ENCODE measurements at regions not wholly inside any gene's neighbourhood (a gene's known extent, or its start where the extent isn't known, plus 50 kb on each side); places are given as distances from the start of the nearest gene placed in this dataset.
"Not testable (repeated sequence)": the region's sequence is repeated elsewhere in the genome, so short reads cannot be mapped to it uniquely, and the experiment has no call there.

DNA sequence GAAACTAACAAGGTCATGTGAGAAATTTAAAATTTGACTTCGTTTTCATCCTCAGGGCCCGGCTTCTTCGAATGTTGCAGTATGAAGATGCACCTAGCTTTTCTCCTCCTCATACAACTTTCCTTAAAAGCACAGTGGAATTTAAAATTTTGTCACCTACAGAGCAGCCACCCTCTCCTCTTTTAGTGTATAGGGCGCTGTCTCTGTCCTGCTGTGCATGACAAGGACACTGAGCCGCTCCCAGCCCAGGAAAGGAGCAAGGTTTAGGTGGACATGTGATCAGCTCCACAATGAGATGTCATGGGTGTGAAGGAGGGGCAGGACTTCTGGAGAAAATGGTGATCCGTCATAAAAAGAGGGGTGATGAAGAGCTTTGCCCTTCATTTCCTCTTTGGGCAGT, 1185.4 kb downstream of the RPIA start:
- DNase-seq, result not testable (repeated sequence)

DNA sequence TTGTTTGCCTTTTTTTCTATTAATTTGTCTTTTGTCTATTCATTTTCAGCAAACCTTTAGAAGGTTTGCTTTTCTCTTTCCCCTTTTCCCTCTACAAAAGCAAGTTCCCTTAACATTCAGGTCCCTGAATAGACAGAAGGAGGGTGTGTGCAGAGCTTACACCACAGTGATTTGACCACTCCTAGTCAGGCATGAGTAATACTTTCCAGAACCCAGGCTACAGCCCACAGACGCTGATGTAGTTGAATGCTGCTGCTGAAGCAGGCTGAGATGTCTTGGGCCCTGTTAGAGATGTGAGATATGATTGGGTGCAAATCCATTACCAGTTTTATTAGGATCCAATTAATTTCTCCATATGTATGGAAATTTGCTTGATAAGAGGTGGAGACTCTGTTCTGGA, 1191.4 kb downstream of the RPIA start:
- not testable (repeated sequence) for DNase-seq

DNA sequence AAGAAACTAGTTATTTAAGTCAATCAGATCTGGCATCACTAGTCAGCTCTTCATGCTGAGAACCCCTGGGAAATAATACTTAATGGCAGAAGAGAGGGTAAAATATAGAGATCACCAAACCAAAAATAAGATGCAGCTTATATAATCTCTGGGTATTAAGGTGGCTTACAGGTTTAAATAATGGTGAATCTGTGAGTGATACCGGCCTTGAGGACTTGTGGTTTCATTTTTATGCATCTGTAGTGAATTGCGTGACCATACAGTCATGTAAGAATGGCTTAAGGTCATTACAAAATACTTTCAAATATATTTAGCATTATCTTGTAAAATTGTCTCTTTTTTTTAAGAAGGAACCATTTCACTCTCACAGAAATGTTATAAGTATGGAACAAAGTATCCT, 1192.2 kb downstream of the RPIA start:
- DNase-seq, result not testable (repeated sequence)

DNA sequence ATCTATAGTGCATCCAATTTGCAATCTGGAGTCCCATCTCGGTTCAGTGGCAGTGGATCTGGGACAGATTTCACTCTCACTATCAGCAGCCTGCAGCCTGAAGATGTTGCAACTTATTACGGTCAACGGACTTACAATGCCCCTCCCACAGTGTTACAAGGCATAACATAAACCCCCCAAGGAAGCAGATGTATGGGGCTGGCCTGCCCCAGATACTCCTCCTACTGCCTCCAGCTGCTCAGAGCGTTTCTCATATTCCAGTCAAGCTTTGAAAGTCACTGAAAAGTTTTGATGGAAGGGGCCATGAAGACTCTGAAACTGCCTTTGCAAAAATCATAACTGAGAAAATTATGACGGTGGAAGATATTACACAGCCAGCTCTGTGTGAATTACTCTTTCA, 1193.6 kb downstream of the RPIA start:
- not testable (repeated sequence) for DNase-seq

DNA sequence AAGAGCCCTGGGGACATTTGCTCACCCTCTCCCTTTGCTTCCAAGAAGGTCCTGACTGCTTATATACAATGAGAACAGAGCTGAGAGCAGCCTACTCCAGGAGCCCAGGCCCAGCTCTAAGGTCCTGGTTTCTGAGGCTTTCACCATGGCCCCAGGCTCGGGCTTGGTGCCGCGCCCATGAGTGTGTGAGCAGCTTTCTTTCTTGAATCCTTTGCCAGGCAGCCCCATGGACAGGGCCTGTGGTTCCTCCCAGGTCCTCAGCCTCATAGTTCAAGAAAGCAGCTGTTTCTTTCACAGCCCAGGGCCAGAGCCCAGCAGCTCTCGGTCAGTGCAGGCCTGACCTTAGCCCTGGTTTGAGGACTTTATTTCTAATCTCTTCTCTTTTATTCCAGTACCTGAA, 1197.2 kb downstream of the RPIA start:
- not testable (repeated sequence) for DNase-seq

DNA sequence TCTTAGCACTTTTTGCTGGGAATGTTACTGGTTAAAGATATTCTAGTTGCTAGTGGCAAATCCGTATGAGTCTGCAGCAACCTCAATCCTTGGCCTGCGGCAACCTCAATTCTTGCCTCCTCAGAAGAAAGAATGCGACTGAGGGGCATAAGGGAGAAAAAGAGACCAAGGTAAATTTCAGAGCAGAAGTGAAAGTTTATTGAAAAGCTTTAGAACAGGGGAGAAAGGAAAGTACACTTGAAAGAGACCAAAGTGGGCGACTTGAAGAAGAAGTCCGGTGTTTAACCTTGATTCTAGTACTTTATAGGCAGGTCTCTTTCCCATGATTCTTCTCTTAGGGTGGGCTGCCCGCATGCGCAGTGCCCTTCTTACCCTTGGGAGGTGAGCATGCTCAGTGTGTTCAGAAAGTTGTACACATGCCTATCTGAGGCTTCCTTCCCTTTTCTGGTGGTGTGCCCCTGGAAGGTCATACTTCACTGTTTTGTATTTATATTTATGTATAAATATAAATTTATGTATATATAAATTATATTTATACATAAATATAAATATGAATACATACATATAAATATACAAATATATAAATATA, 1198.8 kb downstream of the RPIA start:
- not testable (repeated sequence) for DNase-seq

DNA sequence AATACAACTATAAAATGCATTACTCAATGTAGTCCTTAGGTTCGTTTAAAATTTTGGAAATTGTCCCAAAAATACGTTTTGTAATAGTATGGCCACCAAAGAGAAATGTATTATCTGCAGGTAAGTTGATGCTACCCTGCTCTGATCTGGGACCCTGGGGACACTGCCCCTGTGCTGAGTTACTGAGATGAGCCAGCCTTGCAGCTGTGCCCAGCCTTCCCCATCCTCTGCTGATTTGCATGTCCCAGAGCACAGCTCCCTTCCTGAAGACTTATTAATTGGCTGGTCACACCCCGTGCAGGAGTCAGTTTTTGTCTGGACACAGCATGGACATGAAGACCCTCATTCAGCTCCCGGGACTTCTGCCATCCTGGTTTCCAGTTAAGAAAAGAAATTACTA, 1203.5 kb downstream of the RPIA start:
- not testable (repeated sequence) for DNase-seq

DNA sequence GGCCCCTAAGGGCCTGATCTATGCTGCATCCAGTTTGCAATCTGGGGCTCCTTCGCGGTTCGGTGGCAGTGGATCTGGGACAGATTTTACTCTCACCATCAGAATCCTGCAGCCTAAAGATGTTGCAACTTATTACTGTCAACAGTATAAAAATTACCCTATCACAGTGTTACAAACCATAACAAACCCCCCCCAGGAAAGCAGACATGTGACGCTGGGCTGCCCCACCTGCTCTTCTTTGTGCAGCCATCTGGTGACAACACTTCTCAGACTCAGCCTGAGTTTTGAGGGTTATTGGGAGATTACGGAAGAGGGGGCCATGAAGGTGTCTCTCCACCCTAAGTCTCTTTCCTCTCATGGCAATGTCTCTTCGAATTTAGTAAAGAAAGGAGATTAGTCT, 1204.2 kb downstream of the RPIA start:
- DNase-seq, result not testable (repeated sequence)

DNA sequence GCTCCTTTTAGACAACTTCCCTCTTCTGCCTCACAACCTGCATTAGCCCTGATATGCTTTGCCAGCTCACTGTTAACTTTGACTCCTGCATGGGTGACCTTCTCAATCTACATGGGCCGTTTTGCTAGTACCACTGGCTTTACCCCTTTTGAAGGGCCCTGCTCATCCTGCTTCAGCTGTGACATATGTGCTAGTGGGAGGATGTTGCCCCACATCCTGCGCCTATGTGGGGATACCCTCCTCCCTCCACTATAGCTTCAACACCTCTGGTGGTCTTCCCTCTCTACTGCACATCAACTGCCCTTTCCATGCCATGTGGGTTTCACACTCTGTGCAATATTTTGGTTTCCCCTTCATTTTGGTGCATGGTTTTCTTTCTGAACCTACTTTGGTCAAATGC, 1235.5 kb downstream of the RPIA start:
- DNase-seq, result not testable (repeated sequence)

DNA sequence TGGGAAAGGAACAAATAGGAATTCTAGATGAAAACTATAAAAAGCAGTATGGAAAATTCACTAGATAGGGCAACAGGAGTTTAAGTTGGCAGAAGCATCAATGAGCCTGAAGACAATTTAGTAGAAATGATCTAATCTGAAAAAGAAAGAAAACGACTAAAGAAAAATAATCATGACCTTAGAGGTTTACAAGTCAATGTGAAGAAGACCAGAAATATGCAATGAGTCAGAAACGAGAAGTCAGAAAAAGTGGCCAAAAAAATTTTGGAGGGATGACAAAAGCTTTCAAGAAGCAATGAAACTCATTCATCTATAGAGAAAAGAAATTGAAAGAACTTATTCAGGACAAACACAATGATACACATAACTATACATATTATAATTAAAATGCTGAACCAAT, 1244.0 kb downstream of the RPIA start:
- DNase-seq, result not testable (repeated sequence)

DNA sequence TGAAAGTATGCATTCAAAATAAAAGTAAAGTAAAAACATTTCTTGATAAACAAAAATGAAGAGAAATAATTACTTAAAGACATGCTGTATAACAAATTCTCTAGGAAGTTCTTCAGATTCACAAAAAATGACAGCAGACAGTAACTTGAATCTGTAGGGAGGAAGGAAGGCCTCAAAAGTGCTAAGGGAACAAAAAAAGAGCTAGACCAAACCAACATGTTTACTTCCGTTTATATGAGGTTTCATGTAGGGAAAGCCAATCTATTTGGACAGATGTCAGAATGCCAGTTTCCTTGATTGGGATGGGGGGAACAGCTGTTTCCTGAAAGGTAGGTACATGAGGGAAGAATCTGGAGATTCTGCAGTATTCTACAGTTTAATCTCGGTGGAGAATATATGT, 1244.5 kb downstream of the RPIA start:
- not testable (repeated sequence) for DNase-seq

DNA sequence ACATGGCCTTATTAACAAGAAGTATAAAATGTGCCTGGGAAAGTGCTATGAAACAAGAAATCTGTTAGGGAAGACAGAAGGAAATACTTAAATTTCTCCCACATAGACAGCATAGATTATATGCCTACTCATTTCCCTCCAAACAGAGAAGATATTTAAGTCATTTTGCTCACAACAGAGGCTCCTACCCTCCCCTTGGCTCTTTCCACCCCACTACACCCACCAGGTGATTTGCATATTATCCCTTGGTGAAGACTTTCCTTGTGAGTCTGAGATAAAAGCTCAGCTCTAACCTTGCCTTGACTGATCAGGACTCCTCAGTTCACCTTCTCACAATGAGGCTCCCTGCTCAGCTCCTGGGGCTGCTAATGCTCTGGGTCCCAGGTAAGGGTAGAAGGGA, 1245.1 kb downstream of the RPIA start:
- not testable (repeated sequence) for DNase-seq

DNA sequence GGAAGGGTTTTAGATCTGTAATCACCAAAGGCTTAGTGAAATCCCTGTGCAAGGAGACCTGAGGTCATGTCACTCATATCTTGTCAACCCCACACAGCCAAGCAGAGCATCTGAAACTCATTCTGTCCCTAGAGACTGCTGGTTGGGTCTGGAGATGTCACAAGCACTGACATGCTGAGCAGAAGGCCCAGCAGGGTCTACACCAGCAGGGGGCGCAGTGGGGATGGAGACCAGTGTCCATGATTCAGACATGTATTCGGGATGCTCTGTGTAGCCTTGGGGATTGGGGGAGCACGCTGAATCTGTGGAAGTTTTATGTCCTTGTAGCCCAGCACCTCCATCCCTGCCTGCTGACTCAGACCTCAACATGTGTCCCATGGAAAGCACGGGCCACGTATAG, 1247.3 kb downstream of the RPIA start:
- not testable (repeated sequence) for DNase-seq

DNA sequence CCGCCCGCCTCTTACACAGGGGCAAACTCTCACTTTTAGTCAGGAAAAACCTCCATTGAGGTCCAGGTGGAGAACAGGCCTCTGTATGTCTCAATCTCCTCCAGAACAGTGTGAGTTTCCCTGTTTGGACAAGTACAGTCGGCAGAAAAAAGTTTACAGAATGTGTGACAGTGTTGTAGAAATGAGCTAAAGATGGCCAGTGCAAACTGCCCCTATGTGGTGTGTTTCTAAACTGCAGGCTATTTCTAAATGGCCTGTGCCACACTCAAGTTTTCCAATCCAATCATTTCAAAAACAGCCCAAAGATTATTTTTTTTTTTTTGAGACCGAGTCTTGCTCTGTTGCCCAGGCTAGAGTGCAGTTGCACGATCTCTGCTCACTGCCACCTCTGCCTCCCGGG, 1252.8 kb downstream of the RPIA start:
- DNase-seq, result not testable (repeated sequence)

DNA sequence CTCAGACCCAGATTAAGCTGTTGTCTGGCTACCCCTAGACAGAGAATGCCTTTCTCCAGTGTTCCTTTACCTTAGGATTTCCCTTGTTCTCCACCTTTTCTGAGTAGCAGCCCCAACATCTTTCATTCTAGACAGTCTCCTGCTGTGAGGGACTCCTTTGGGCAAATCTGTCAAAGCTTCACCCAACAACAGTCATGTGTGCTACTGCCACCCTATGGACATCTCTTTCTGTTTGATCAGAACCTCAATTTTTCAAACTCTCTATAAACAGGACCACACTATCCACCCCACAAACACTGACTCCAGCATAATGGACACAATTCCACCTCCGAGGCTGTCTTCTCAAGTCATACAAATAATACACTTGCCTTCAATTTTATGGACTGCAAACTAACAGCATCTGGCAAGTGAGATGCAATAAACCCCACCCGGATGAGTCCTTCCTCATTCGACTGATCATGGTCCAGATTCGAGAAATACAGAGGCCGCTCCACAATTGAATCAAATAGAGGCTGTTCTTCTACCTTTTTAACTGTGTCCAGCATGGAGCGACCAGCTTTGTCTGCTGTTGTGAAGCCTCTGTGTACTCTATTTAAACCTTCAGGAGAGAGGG, 1253.6 kb downstream of the RPIA start:
- not testable (repeated sequence) for DNase-seq

DNA sequence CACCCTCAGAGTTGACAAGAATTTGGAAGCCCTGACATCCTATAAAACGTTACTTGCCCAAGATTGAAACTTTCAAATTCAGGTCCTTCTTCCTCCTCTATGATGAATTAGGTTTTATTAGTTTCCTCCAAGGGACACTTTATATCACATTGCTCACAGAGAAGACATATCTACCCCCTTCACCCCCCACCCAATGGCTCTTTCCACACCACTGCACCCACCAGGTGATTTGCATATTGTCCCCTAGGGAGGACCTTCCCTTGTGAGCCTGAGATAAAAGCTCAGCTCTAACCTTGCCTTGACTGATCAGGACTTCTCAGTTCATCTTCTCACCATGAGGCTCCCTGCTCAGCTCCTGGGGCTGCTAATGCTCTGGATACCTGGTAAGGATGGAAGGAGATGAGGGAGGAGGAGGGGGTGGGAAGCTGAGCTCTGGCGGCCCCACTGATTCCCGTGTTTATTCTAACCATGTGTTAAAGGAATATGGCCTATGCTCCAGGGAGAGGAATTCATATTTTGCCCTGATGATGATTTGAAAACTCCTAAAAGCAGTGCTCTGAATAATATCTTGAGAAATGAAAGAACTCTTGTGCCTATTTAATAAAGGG, 1255.8 kb downstream of the RPIA start:
- DNase-seq, result not testable (repeated sequence)

DNA sequence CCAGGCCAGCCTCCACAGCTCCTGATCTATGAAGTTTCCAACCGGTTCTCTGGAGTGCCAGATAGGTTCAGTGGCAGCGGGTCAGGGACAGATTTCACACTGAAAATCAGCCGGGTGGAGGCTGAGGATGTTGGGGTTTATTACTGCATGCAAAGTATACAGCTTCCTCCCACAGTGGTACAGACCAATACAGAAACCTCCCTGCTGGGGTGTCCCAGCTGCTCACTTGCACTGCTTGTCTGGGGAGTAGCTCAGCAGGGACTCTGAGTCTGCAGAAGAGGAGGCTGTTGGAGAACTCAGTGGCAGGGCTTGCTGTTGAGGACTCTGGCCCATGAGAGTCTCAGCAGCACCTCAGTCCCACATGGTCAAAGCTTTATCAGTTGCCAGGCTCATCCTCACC, 1256.6 kb downstream of the RPIA start:
- not testable (repeated sequence) for DNase-seq

DNA sequence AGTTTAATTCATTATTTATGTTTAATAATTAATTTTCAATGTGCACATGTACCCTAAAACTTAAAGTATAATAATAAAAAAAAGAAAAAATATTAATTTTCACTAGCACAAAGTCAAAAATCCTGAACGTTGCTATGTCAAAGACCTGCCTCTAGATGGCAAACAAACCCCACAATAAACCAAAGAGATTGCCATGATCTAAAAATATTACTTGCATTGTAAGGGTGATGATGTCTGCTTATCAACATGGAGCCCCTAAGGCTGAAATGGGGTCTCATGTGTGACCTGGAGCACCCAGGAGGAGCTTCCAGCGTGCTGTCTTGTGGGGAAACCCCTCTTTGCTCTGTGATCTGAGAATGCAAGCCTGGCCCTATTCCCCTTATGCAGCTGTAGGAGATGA, 1259.3 kb downstream of the RPIA start:
- not testable (repeated sequence) for DNase-seq

DNA sequence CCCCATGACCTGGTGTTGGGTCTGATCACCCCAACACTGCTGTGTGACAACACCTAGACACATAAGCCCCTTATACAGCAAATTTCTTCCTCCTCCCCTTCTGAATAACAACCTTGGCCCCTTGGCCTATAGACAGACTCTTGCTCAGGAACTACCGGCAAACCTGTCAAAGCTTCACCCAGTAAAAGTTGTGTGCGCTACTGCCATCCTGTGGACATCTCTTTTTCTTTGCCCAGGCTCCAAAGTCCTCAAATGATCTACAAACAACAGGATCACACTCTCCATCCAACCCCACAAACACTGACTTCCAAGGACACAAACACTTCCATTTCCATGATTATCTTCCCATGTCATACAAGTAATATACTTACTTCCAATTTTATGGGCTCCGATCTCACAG, 1265.8 kb downstream of the RPIA start:
- peak; percentile 1 for DNase-seq

DNA sequence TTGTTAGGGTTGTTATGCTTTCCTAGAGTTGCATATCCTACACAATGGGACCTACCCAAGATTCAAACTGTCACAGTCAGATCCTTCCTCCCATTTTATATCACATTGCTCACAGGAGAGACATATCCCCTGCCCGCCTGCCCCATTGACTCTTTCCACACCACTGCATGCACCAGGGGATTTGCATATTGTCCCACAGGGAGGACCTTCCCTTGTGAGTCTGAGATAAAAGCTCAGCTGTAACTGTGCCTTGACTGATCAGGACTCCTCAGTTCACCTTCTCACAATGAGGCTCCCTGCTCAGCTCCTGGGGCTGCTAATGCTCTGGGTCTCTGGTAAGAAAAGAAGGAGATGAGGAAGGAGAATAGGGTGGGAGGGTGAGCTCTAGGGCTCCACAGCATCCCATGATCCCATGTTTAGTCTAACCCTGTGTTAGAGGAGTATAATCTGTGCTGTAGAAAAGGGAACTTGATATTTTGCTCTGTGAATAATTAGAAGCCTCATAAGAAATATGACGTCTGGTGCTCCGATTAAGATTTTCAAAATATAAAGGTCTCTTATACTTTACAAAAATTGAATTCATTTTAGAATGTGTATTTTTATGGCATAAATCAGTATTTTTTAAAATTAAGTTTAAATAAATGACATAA, 1268.4 kb downstream of the RPIA start:
- DNase-seq, result not testable (repeated sequence)

DNA sequence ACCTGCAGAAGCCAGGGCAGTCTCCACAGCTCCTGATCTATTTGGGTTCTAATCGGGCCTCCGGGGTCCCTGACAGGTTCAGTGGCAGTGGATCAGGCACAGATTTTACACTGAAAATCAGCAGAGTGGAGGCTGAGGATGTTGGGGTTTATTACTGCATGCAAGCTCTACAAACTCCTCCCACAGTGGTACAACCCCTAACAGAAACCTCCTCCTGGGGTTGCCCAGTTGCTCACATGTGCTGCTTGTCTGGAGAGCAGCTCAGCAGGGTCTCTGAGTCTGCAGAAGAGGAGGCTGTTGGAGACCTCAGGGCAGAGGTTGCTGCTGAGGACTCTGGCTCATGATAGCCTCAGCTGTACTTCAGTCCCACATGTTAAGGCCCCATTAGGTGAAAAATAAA, 1269.1 kb downstream of the RPIA start:
- not testable (repeated sequence) for DNase-seq

DNA sequence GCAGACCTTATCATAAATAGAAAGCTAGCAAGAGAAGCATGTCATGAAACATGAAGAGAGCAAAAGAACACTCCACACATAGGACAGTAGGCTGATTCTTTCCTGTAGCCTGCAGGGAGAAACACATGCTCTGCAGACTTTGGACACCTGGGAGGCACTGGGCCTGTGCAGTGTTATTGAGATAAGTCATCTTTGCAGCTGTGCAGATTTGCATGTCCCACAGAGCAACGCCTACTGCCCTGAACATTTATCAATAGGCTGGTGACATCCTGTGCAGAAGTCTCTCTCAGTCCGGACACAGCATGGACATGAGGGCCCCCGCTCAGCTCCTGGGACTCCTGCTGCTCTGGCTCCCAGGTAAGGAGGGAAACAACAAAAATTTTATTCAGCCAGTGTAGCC, 1277.1 kb downstream of the RPIA start:
- DNase-seq, result not testable (repeated sequence)

DNA sequence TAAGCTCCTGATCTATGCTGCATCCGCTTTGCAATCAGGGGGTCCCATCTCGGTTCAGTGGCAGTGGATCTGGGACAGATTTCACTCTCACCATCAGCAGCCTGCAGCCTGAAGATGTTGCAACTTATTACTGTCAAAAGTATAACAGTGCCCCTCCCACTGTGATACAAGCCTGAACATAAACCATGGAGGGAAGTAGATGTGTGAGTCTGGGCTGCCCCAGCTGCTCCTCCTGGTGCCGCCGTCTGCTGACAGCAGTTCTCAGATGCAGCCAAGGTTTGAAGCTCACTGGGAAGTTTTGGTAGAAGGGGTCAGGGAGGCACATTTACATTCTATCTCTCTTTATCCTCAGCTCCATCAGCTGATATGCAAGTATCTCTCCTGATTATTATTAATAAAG, 1277.7 kb downstream of the RPIA start:
- not testable (repeated sequence) for DNase-seq

DNA sequence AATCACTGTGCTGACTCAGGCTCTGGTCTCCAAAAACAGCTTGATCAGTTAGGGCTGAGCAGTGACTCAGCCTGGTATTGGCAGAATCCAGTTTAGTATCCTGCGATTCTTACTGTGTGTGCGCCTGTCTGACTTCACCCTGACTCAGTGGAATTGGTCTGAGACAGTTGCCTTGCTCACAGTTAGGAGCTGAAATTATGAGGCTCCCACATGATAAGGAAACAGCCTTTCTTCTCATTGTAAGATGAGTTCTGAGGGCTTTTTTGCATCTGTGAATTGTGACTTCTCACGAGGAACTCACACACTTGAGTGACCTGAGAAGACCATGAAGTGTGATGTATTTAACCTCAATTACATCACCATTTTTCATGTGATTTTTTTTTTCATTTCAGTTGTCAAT, 1282.4 kb downstream of the RPIA start:
- DNase-seq, result not testable (repeated sequence)

Measured in NCI-H2171 treated with DMSO at 0.1 percent for 48 hours (cell line).